ENCODE measurements at regions not wholly inside any gene's neighbourhood (a gene's known extent, or its start where the extent isn't known, plus 50 kb on each side); places are given as distances from the start of the nearest gene placed in this dataset.

- H3K36me3 Mint-ChIP-seq, result no peaks in the 10 kb centered on the region
- H3K27ac Mint-ChIP-seq, result no peak overlapping the region
- TF ChIP-seq CTCF (conservative IDR thresholded peaks at IDR 0.05), result no peak
- peaks cover 18% of the 10 kb centered on the region for H3K27me3 Mint-ChIP-seq
- DNase-seq (ENCODE audit: extremely low spot score, unreplicated experiment), result no peak
- no peak overlapping the region for H3K4me3 Mint-ChIP-seq
- no peaks in the 10 kb centered on the region for H3K4me1 Mint-ChIP-seq (ENCODE audit: unreplicated experiment)
- peaks cover 5% of the 10 kb centered on the region for H3K9me3 Mint-ChIP-seq
Observed at GRCh38 chr11:13818325-13818724, 144.2 kb upstream of the SPON1 start.

- Mint-ChIP-seq H3K4me1 (ENCODE audit: unreplicated experiment) (no peaks in the 10 kb centered on the region), H3K36me3 (no peaks in the 10 kb centered on the region), H3K9me3 (peaks cover 11% of the 10 kb centered on the region), H3K4me3 (no peak overlapping the region), H3K27me3 (no peaks in the 10 kb centered on the region), H3K27ac (peak overlapping the region; percentile 41)
- no peak for TF ChIP-seq CTCF (conservative IDR thresholded peaks at IDR 0.05)
- no peak for DNase-seq (ENCODE audit: extremely low spot score, unreplicated experiment)
Observed at GRCh38 chr11:13826505-13827278, 135.8 kb upstream of the SPON1 start.

- H3K27ac Mint-ChIP-seq, result no peak overlapping the region
- H3K4me1 Mint-ChIP-seq (ENCODE audit: unreplicated experiment), result no peaks in the 10 kb centered on the region
- H3K36me3 Mint-ChIP-seq, result no peaks in the 10 kb centered on the region
- DNase-seq (ENCODE audit: extremely low spot score, unreplicated experiment), result no peak
- H3K4me3 Mint-ChIP-seq, result no peak overlapping the region
- H3K27me3 Mint-ChIP-seq, result peaks cover 3% of the 10 kb centered on the region
- peaks cover 11% of the 10 kb centered on the region for H3K9me3 Mint-ChIP-seq
- no peak for TF ChIP-seq CTCF (conservative IDR thresholded peaks at IDR 0.05)
Observed at GRCh38 chr11:13831696-13832095, 130.8 kb upstream of the SPON1 start.

DNA sequence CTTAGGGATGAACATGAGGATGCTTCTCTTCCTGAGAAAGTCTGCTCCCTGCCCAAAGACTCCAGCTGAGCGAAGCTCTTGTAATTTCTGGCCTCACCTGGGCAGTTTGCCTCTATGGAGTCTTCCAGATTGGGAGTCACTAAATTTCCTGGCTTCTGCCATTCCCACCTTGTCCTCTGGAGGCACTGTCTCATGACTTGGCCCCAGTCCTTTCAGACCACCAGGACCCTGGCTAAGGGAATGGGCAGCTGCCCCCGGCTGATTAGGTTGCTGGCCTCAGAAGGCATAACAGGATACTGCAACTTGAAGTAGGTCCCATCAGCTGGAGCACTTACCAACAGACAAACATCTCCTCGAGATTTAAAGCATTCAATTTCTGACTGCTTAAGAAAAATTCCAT lies 128.1 kb upstream of the SPON1 start:
- DNase-seq (ENCODE audit: extremely low spot score, unreplicated experiment), result no peak
- no peaks in the 10 kb centered on the region for H3K36me3 Mint-ChIP-seq
- TF ChIP-seq CTCF (conservative IDR thresholded peaks at IDR 0.05), result peak; percentile 68
- H3K27ac Mint-ChIP-seq, result no peak overlapping the region
- H3K4me3 Mint-ChIP-seq, result no peak overlapping the region
- H3K27me3 Mint-ChIP-seq, result peaks cover 9% of the 10 kb centered on the region
- no peaks in the 10 kb centered on the region for H3K4me1 Mint-ChIP-seq (ENCODE audit: unreplicated experiment)
- peaks cover 4% of the 10 kb centered on the region for H3K9me3 Mint-ChIP-seq

DNA sequence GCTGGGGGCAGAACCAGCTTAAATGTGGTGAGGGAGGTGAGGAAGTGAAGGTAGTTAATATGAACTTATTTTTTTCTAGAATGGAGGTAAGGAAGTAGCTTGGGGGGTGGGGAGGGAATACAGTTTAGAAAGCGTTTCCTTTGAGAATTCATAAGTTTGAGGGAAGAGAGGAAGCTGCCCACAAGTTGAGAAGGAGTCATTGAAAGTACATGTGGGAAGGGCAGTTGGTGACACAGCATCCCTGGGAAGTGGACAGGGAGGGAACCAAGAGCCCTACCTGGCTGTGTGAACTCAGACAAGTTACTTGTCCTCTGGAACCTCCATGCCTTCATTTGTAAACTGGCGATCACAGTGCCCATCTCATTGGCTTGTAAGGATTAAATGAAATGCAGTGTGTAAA lies 125.9 kb upstream of the SPON1 start:
- no peaks in the 10 kb centered on the region for H3K9me3 Mint-ChIP-seq
- no peak overlapping the region for H3K27ac Mint-ChIP-seq
- H3K4me3 Mint-ChIP-seq, result no peak overlapping the region
- H3K4me1 Mint-ChIP-seq (ENCODE audit: unreplicated experiment), result no peaks in the 10 kb centered on the region
- no peaks in the 10 kb centered on the region for H3K36me3 Mint-ChIP-seq
- peaks cover 14% of the 10 kb centered on the region for H3K27me3 Mint-ChIP-seq
- TF ChIP-seq CTCF (conservative IDR thresholded peaks at IDR 0.05), result no peak
- no peak for DNase-seq (ENCODE audit: extremely low spot score, unreplicated experiment)

All from type B pancreatic cell (in vitro differentiated cells).